ENCODE measurements at regions not wholly inside any gene's neighbourhood (a gene's known extent, or its start where the extent isn't known, plus 50 kb on each side); places are given as distances from the start of the nearest gene placed in this dataset.

GRCh38 chr3:76624164-76624563 lies 415.7 kb upstream of the ROBO2 start:
- TF ChIP-seq POLR2AphosphoS5 (IDR thresholded peaks at IDR 0.05), result no peak
- no peak for TF ChIP-seq CTCF (IDR thresholded peaks at IDR 0.05)
- no peak for TF ChIP-seq POLR2A (IDR thresholded peaks at IDR 0.05)
- TF ChIP-seq EP300 (IDR thresholded peaks at IDR 0.05), result no peak

Data from stomach (tissue), 4 donors.